ENCODE measurements at regions not wholly inside any gene's neighbourhood (a gene's known extent, or its start where the extent isn't known, plus 50 kb on each side); places are given as distances from the start of the nearest gene placed in this dataset. TPM values are rescaled to one million over a fixed set of nuclear protein-coding genes. Genes with fewer than 3 reads are reported as not detected.

Small RNA genes lying in the stretch of these regions (small RNA-seq; reads per million reads assigned to genes)
- gene AC092451.1 (ENCODE audit: insufficient read depth) (not detected), gene RNU4-67P (ENCODE audit: insufficient read depth) (not detected)

All from H1 (cell line).